K562 (cell line): ENCODE measurements at regions not wholly inside any gene's neighbourhood (a gene's known extent, or its start where the extent isn't known, plus 50 kb on each side); places are given as distances from the start of the nearest gene placed in this dataset.

Experiments used
- ATAC-seq: fragments of 200-7000 bp; cut with Tn5 transposase; 3 replicates; pipeline ENCODE4 v1.9.1; 2020; ENCODE audit warnings: moderate library complexity
- BruUV-seq: library from RNA; stranded (reverse); fragments of 400-500 nt; replicated peaks from 2 replicates; lab custom pipeline; 2021; lab: Mats Ljungman, UMichigan
- CTCF ChIA-PET: fragments of 300-600 bp; formaldehyde crosslinking; extraction: SDS; loops from one replicate; lab custom pipeline; 2021; ENCODE audit warnings: low intra/inter-chr PET ratio; lab: Yijun Ruan, JAX
- POLR2A ChIA-PET: fragments of 300-600, 350-650 bp; sonication (Branson Sonifier 250); formaldehyde crosslinking; extraction: SDS; loops from one replicate; lab custom pipeline; 2021; ENCODE audit warnings: antibody characterized with exemption, inconsistent platforms; lab: Yijun Ruan, JAX
- DNase-seq, 4 experiments: peaks; one replicate each; pipeline versions ENCODE4 v3.0.0 to v3.0.0-alpha.2; 2011 to 2018; ENCODE audit warnings: low spot score in 3 of 4, mixed read lengths in 3 of 4; ENCODE audit errors: extremely low read depth in 1 of 4
- FAIRE-seq: peaks from 2 replicates; lab custom pipeline; 2011; peaks lifted over from hg19 to GRCh38; lab: Jason Lieb, UNC
- H2AFZ ChIP-seq: 2 replicates; pipeline ENCODE4 v1.6.0; 2011; ENCODE audit warnings: low read depth, low read length, control low read depth, inconsistent platforms
- H3K27ac ChIP-seq: fragments of 200-600 bp; 3 replicates; pipeline ENCODE4 v1.8.0; 2011; ENCODE audit warnings: low read depth, mild to moderate bottlenecking, control low read depth, inconsistent platforms, low read length, moderate library complexity, mixed read lengths; ENCODE audit errors: extremely low read depth
- H3K27me3 ChIP-seq, 2 experiments: fragments of 300-600 bp in 1 of 2; 2 replicates in 1 of 2; 3 replicates in 1 of 2; pipeline versions ENCODE4 v1.6.0 to v1.8.0; 2011; ENCODE audit warnings: inconsistent platforms in 2 of 2, low read length in 2 of 2, mild to moderate bottlenecking in 1 of 2, mixed read lengths in 1 of 2, moderate library complexity in 1 of 2; ENCODE audit not compliant: control insufficient read depth in 2 of 2, insufficient read depth in 2 of 2
- H3K36me3 ChIP-seq: fragments of 300-600 bp; 3 replicates; pipeline ENCODE4 v1.8.0; 2011; ENCODE audit warnings: mild to moderate bottlenecking, low read length, inconsistent platforms; ENCODE audit not compliant: control insufficient read depth, insufficient read depth
- H3K4me1 ChIP-seq, 2 experiments: fragments of 200-600 bp in 1 of 2; replicated peaks in 1 of 2; 2 replicates in 1 of 2; 3 replicates in 1 of 2; pipeline versions ENCODE4 v1.5.1 to v1.8.0; 2011; ENCODE audit warnings: inconsistent platforms in 2 of 2, low read length in 2 of 2, mild to moderate bottlenecking in 1 of 2, mixed read lengths in 1 of 2, moderate library complexity in 1 of 2; ENCODE audit not compliant: control insufficient read depth in 2 of 2, insufficient read depth in 2 of 2
- H3K4me2 ChIP-seq: 2 replicates; pipeline ENCODE4 v1.6.1; 2011; ENCODE audit warnings: low read length, control low read depth, inconsistent platforms, mixed read lengths; ENCODE audit not compliant: insufficient read depth
- H3K4me3 ChIP-seq: fragments of 200-600 bp; sonication (generic), shearing (Covaris generic); 2 replicates; pipeline ENCODE4 v1.5.1; 2016; ENCODE audit warnings: control low read depth, inconsistent platforms
- H3K79me2 ChIP-seq: fragments of 200-600 bp; 3 replicates; pipeline ENCODE4 v1.8.0; 2011; ENCODE audit warnings: low read length, inconsistent platforms; ENCODE audit not compliant: control insufficient read depth, insufficient read depth
- H3K9ac ChIP-seq, 2 experiments: 2 replicates each; pipeline versions ENCODE4 v1.6.0 to v1.6.1; 2011; ENCODE audit warnings: low read depth in 2 of 2, low read length in 2 of 2, control low read depth in 1 of 2, inconsistent platforms in 1 of 2, mild to moderate bottlenecking in 1 of 2, mixed read lengths in 1 of 2; ENCODE audit not compliant: insufficient read depth in 1 of 2
- H3K9me1 ChIP-seq: one replicate; pipeline ENCODE4 v1.6.0; 2011; ENCODE audit warnings: inconsistent platforms, mild to moderate bottlenecking, low read length, moderate library complexity; ENCODE audit not compliant: control insufficient read depth, insufficient read depth
- H3K9me3 ChIP-seq: replicated peaks from 2 replicates; pipeline ENCODE4 v1.5.1; 2011; ENCODE audit warnings: low read depth, low read length, inconsistent platforms; ENCODE audit not compliant: control insufficient read depth, insufficient read depth
- H4K20me1 ChIP-seq: replicated peaks from 2 replicates; pipeline ENCODE4 v1.6.1; 2011; ENCODE audit warnings: low read length, inconsistent platforms, mixed read lengths; ENCODE audit not compliant: control insufficient read depth, insufficient read depth
- E2F3 ChIP-seq: fragments of 250-450 bp; sonication (Bioruptor Pico); IDR thresholded peaks from 2 replicates; pipeline ENCODE4 v1.4.0; 2020; ENCODE audit warnings: mild to moderate bottlenecking
- FOXJ2 ChIP-seq: fragments of 200-800 bp; sonication (Bioruptor generic); IDR thresholded peaks from 2 replicates; pipeline ENCODE4 v1.6.1; 2016; ENCODE audit warnings: missing genetic modification characterization, missing compliant biosample characterization
- GMEB1 ChIP-seq: fragments of 250-450 bp; sonication (Bioruptor Pico); IDR thresholded peaks from 2 replicates; pipeline ENCODE4 v1.4.0; 2020; ENCODE audit warnings: mild to moderate bottlenecking
- JUND ChIP-seq, 2 experiments: IDR thresholded peaks; 2 replicates in 1 of 2; 3 replicates in 1 of 2; pipeline ENCODE4 v1.6.1; 2011; ENCODE audit warnings: borderline replicate concordance in 2 of 2, low read depth in 2 of 2, low read length in 2 of 2, improper control_type of control experiment in 1 of 2, missing biosample characterization in 1 of 2, missing genetic modification characterization in 1 of 2, missing genetic modification reagents in 1 of 2
- KLF10 ChIP-seq: fragments of 250-450 bp; sonication (Bioruptor Pico); IDR thresholded peaks from 2 replicates; pipeline ENCODE4 v1.6.1; 2021; ENCODE audit warnings: matching md5 sums
- MAZ ChIP-seq, 2 experiments: fragments of 450-650 bp in 1 of 2; sonication (generic) in 1 of 2; formaldehyde crosslinking; IDR thresholded peaks in 1 of 2; conservative IDR thresholded peaks in 1 of 2; 2 replicates each; pipeline versions ENCODE4 v1.4.0 to v1.5.0; 2020; ENCODE audit warnings: mild to moderate bottlenecking in 1 of 2, missing genetic modification reagents in 1 of 2
- PRDM10 ChIP-seq: fragments of 450-650 bp; IDR thresholded peaks from 2 replicates; pipeline ENCODE4 v1.6.1; 2018; ENCODE audit not compliant: partially characterized antibody
- RFX1 ChIP-seq: fragments of 450-650 bp; IDR thresholded peaks from 2 replicates; pipeline ENCODE4 v1.6.1; 2016; ENCODE audit warnings: mild to moderate bottlenecking, moderate library complexity
- SMAD2 ChIP-seq: fragments of 150-350 bp; IDR thresholded peaks from 2 replicates; pipeline ENCODE4 v1.6.1; 2014; ENCODE audit warnings: low read depth, mild to moderate bottlenecking, low read length
- ZNF586 ChIP-seq: fragments of 450-650 bp; formaldehyde crosslinking; conservative IDR thresholded peaks from 2 replicates; pipeline ENCODE4 v1.4.0; 2020; ENCODE audit warnings: mild to moderate bottlenecking, moderate library complexity
- ZNF699 ChIP-seq: fragments of 250-450 bp; sonication (Bioruptor Pico); IDR thresholded peaks from 2 replicates; pipeline ENCODE4 v1.8.0; 2021; ENCODE audit warnings: mild to moderate bottlenecking, moderate library complexity; ENCODE audit not compliant: insufficient replicate concordance
- whole genome bisulfite sequencing: fragments of 100-300 bp; shearing (Covaris generic); methylation state at CpG from one replicate; pipeline ENCODE4 v1.1.6; 2016; ENCODE audit warnings: low coverage, mixed read lengths; ENCODE audit not compliant: insufficient coverage; ENCODE audit errors: missing lambda C conversion rate; 5-methylcytosine and 5-hydroxymethylcytosine counted together
- in situ Hi-C: fragments of 300-500 bp; cut with MboI; formaldehyde crosslinking; loops from 4 replicates; pipeline ENCODE4 v1.15.0; 2018; ENCODE audit warnings: inconsistent platforms, mixed read lengths
- intact Hi-C: fragments of 100-400 bp; cut with micrococcal nuclease; formaldehyde crosslinking; loops from 2 replicates; pipeline ENCODE4 v1.14.2; 2022

GRCh38 chr9:116087246-116087645 is 66.3 kb upstream of the PAPPA start:
- intact Hi-C loops, result no loop called here
- Histone ChIP-seq H3K9ac (no peak overlapping the region), H3K4me2 (no peak overlapping the region), H3K4me3 (no peak overlapping the region), H3K27me3 (no peaks in the 10 kb centered on the region), H3K36me3 (no peaks in the 10 kb centered on the region), H3K79me2 (no peaks in the 10 kb centered on the region), H3K27ac (no peak overlapping the region), H3K9me3 (no peaks in the 10 kb centered on the region), H3K4me1 (no peaks in the 10 kb centered on the region), H4K20me1 (no peaks in the 10 kb centered on the region), H2AFZ (no peak overlapping the region), H3K9me1 (no peaks in the 10 kb centered on the region)
- in situ Hi-C loops, result no loop called here
- no peak for DNase-seq
- ATAC-seq, result no peak
- no TSS peak for BruUV-seq
- FAIRE-seq, result no peak
- WGBS, result 0% methylated on average over 1 of the region's 1 CpG
- CTCF ChIA-PET, result no interaction called here
- POLR2A ChIA-PET, result interaction anchor here (0.7 kb wide), 1 partner anchor 23 kb away, joined by 5 read pairs; no protein-coding TSS in a partner anchor
- TF ChIP-seq KLF10 (CRISPR knock-in tag) (no peak), SMAD2 (no peak), JUND (IDR thresholded peaks at IDR 0.05; ENCODE audit: borderline replicate concordance, low read depth, low read length) (no peak), JUND (tag; IDR thresholded peaks at IDR 0.05; ENCODE audit: borderline replicate concordance, low read depth, low read length) (no peak), E2F3 (CRISPR knock-in tag) (no peak), FOXJ2 (no peak), ZNF699 (CRISPR knock-in tag) (no peak), PRDM10 (no peak), GMEB1 (no peak), RFX1 (no peak), MAZ (CRISPR knock-in tag; conservative IDR thresholded peaks at IDR 0.05 in 1 of 2, IDR thresholded peaks at IDR 0.05 in 1 of 2) (no peak), ZNF586 (CRISPR knock-in tag) (no peak)
